ENCODE measurements at regions not wholly inside any gene's neighbourhood (a gene's known extent, or its start where the extent isn't known, plus 50 kb on each side); places are given as distances from the start of the nearest gene placed in this dataset.

- no peak for DNase-seq
These were observed 81.4 kb upstream of the DUSP22 start for GRCh38 chr6:210778-211374.

GRCh38 chr6:211871-212497 lies 80.3 kb upstream of the DUSP22 start:
- DNase-seq, result no peak

DNA sequence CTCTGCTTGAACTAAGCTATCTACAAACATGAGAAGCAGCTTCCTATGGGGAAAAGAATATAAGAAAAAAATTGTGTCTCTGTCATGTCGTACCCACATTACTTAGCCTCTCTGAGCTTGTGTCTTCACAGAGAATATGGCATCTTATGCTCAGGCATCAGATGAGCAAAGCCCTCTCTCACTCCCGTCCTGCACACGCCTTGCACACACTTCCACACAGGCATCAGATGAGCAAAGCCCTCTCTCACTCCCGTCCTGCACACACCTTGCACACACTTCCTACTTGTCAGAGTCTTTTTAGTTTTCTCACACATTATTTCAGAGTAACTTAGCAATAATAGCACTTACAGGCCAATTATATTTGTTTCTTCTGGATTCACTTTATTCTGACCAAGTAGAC lies 79.0 kb upstream of the DUSP22 start:
- no peak for DNase-seq

DNA sequence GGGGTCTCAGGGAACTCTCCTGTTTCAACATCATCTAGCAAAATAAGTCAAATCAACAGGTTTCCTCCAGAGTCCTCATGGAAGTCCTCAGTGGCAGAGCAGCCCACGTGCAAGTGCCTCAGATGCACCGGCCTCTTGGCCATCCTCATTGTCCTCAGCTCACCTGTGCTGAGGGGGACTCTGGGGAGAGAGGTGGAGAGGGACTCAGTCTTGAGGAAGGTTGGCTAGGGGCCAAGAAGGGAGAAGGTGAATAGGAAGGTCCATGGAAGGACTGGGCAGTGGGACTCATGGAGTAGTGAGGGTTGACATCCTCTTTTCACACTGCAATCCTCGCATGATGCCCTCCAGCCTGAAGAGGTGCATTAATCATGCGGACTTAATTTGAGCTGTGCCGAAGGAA lies 77.9 kb upstream of the DUSP22 start:
- no peak for DNase-seq

- DNase-seq, result peak; percentile 72 to 74
These were observed 76.8 kb upstream of the DUSP22 start for GRCh38 chr6:215335-216034.

- peak; percentile 43 to 58 for DNase-seq
These were observed 75.1 kb upstream of the DUSP22 start for GRCh38 chr6:217048-217659.

- DNase-seq, result no peak
These were observed 73.9 kb upstream of the DUSP22 start for GRCh38 chr6:218153-219018.

GRCh38 chr6:219019-219570 lies 73.2 kb upstream of the DUSP22 start:
- no peak for DNase-seq

DNA sequence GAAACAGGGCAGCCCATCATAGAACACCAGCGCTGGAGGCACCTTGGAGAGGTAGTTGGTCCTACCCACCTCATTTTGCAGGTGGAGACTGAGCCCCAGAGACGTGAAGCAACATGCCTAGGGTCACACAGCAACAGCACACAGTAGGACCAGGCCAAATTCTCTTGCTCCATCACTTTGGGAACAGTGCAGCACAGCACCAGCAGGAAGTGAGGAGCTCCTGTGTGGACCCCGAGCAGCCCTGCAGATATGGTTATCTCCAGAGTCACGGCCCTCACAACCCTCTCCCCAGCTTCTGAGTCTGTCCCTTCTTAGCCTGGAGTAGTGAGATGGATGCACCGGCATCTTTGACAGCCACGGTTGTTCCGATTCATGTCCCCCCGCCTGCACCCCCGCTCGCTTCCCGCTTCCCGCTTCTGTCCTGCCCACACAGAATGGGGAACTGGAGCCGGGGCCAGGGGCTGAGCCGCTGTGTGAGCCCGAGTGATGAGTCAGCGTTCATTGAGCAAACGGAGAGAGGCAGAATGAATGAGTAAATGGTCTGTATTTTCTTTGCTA lies 72.6 kb upstream of the DUSP22 start:
- no peak for DNase-seq

- no peak for DNase-seq
These were observed 72.0 kb upstream of the DUSP22 start for GRCh38 chr6:220312-220711.

DNA sequence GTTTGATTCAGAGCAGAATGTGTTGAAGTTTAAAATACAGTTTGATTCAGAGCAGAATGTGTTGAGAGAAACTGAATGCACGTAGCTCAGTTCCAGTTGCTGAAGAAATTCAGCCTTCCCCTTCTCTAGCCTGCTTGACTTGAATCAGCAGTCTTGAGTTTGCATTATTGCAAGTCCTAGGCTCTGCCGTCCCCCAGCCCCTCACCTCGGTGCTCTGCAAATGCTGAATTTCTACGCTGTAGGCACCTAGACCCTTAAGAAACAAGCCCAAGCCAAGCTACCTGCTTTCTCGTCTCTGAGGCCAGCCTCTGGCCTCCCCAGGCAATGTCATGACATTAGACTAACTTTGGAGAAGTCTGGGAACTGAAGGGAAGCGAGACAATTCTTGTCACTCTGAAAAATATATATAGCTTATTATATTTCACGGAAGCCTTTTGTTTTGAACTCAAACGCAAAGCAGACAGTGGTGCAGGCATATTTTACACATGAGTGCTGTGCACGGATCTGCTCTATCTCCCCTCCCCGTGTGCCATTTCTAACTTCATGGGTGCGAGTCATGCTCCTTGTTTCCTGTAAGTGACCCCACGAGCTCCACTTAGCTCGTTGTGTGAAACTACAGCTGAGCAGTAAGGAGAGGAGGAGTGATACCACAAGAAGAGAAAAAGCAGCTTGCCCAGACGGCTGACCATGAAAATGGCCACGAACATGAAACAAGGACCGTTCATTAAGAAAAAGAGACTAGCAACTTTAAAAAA lies 71.4 kb upstream of the DUSP22 start:
- DNase-seq, result peak in 1 of 2 donors; percentile 15

GRCh38 chr6:221531-222349 lies 70.5 kb upstream of the DUSP22 start:
- peak in 1 of 2 donors; percentile 17 for DNase-seq

DNA sequence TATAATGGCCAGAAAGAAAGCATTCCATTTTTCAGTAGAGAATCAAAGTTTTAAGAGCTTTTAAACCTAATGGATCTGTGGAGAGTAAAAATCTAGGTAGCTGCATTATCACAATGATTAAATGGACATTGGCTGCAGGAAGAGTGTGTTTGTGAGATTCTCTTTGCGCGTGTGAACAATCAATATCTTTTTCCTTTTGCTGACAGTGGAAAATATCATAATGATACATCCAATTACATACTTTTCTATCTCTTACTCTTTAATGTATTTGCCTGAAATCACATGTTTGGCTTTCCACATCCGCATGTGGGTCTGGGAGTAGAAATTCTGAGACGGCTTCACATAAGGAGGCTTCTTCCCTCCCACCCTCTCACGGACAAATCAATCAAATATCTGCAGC lies 69.8 kb upstream of the DUSP22 start:
- DNase-seq, result no peak

DNA sequence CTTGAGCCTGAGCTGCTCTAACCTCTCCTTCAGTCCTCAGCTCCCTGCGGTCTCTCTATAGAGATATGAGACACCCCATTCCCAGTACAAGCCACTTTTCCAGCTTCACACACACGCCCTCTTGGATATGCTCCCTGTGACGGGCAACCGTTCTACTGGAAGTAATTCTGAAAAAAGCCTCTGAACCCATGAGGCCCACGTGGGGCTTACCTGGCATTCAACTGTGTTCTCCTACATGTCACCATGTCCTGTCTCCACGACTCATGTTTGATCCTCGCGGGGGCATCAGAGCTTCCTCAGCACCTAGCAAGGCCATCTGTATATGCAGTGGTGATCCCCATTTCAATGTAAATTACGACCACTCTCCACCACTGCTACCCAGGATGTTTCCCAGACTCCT lies 69.2 kb upstream of the DUSP22 start:
- DNase-seq, result peak in 1 of 2 donors; percentile 17

GRCh38 chr6:223763-224162 lies 68.5 kb upstream of the DUSP22 start:
- DNase-seq, result peak in 1 of 2 donors; percentile 44

- DNase-seq, result peak in 1 of 2 donors; percentile 15
These were observed 67.9 kb upstream of the DUSP22 start for GRCh38 chr6:224350-224749.

DNA sequence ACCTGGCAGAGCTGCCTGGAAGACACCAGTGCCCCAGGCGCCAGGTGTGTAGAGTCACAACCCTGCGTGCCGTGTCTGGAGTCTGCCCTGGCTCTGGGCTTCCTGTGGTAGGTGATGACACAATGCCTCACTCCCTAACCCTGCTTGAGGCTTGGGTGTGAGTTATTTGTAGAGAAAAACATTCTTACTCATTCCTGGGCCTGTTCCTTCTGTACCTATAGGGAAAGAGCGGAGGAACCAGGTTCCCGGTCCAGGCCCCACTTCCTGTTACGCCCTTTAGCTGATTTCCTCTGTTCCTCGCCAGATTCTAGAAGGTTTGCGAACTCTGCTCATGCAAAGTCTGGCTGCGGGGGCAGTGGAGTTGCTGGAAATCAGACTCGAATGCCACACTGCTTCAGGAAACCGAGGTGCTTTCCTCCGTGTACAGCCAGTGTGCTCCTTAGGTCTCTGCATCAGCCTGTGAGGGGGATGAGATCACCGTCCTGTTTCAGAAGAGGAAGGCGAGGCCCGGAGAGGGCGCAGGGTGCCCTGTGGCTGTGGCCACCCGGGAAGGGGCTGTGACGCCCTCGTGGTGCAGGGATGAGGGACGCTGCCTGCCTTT lies 67.1 kb upstream of the DUSP22 start:
- peak; percentile 73 to 75 for DNase-seq

GRCh38 chr6:225907-226306 lies 66.4 kb upstream of the DUSP22 start:
- DNase-seq, result no peak

- no peak for DNase-seq
These were observed 65.7 kb upstream of the DUSP22 start for GRCh38 chr6:226516-227073.

All from stimulated activated CD4-positive, alpha-beta T cell treated with anti-CD3 and anti-CD28 coated beads, Interleukin-2, amount 100 ng/mL, for 24 hours (primary cell).